Activated CD8-positive, alpha-beta T cell treated with anti-CD3 and anti-CD28 coated beads, Interleukin-2, amount 10 ng/mL, durations not matched to agents 7 days and 5 days (primary cell): ENCODE measurements at regions not wholly inside any gene's neighbourhood (a gene's known extent, or its start where the extent isn't known, plus 50 kb on each side); places are given as distances from the start of the nearest gene placed in this dataset.

Experiments
- ATAC-seq: fragments of 150-1000 bp; cut with Tn5 transposase; one replicate; pipeline ENCODE4 v1.10.0; 2021; ENCODE audit warnings: moderate library complexity
- CTCF ChIA-PET: fragments of 350-600 bp; sonication (Branson Sonifier 250); formaldehyde crosslinking; loops from one replicate; lab custom pipeline; 2021; ENCODE audit warnings: antibody characterized with exemption; lab: Charles Lee
- POLR2A ChIA-PET: fragments of 350-600 bp; sonication (Branson Sonifier 250); formaldehyde crosslinking; loops from one replicate; lab custom pipeline; 2021; ENCODE audit warnings: antibody characterized with exemption; lab: Charles Lee
- DNase-seq: peaks from one replicate; pipeline ENCODE4 v3.0.0-alpha.2; 2020
- H3K27ac Mint-ChIP-seq: one replicate; pipeline ENCODE4 v1.8.0; 2021; ENCODE audit warnings: mild to moderate bottlenecking, mixed read lengths
- H3K27me3 Mint-ChIP-seq: one replicate; pipeline ENCODE4 v1.8.0; 2021; ENCODE audit warnings: low read depth, mixed read lengths
- H3K36me3 Mint-ChIP-seq: one replicate; pipeline ENCODE4 v1.8.0; 2021; ENCODE audit warnings: low read depth, mixed read lengths
- H3K4me1 Mint-ChIP-seq: one replicate; pipeline ENCODE4 v1.8.0; 2021; ENCODE audit warnings: low read depth, mixed read lengths
- H3K4me3 Mint-ChIP-seq: one replicate; pipeline ENCODE4 v1.8.0; 2021; ENCODE audit warnings: mild to moderate bottlenecking, mixed read lengths
- H3K9me3 Mint-ChIP-seq: one replicate; pipeline ENCODE4 v1.8.0; 2022; ENCODE audit warnings: mixed read lengths; ENCODE audit not compliant: insufficient read depth

- peaks cover 6% of the 10 kb centered on the region for H3K9me3 Mint-ChIP-seq
- no peak overlapping the region for H3K4me3 Mint-ChIP-seq
- no peaks in the 10 kb centered on the region for H3K27me3 Mint-ChIP-seq
- DNase-seq: no peak
- no peak for ATAC-seq
- POLR2A ChIA-PET: no interaction called here
- peaks cover 3% of the 10 kb centered on the region for H3K4me1 Mint-ChIP-seq
- peaks cover 22% of the 10 kb centered on the region for H3K36me3 Mint-ChIP-seq
- CTCF ChIA-PET: no interaction called here
- H3K27ac Mint-ChIP-seq: no peak overlapping the region
Measured at GRCh38 chr10:4004990-4005389, 220.0 kb upstream of the KLF6 start.

- DNase-seq (no peak), ATAC-seq (no peak)
- ChIA-PET CTCF (no interaction called here), POLR2A (no interaction called here)
- peaks cover 3% of the 10 kb centered on the region for H3K4me1 Mint-ChIP-seq
- no peaks in the 10 kb centered on the region for H3K27me3 Mint-ChIP-seq
- no peak overlapping the region for H3K4me3 Mint-ChIP-seq
- H3K36me3 Mint-ChIP-seq: peaks cover 23% of the 10 kb centered on the region
- H3K27ac Mint-ChIP-seq: no peak overlapping the region
- peaks cover 11% of the 10 kb centered on the region for H3K9me3 Mint-ChIP-seq
Measured at GRCh38 chr10:4004144-4004543, 219.1 kb upstream of the KLF6 start.

GRCh38 chr10:4003348-4003973, 218.5 kb upstream of the KLF6 start:
- H3K36me3 Mint-ChIP-seq: peaks cover 27% of the 10 kb centered on the region
- CTCF ChIA-PET: no interaction called here

GRCh38 chr10:4001811-4002210, 216.8 kb upstream of the KLF6 start:
- Mint-ChIP-seq H3K27ac (no peak overlapping the region), H3K4me3 (no peak overlapping the region), H3K27me3 (no peaks in the 10 kb centered on the region), H3K9me3 (peaks cover 16% of the 10 kb centered on the region), H3K36me3 (peaks cover 27% of the 10 kb centered on the region), H3K4me1 (peaks cover 3% of the 10 kb centered on the region)
- no peak for ATAC-seq
- ChIA-PET CTCF (no interaction called here), POLR2A (interaction anchor here (0.6 kb wide), 2 partner anchors 578 to 853 kb away, joined by 3 read pairs; no protein-coding TSS in a partner anchor)
- DNase-seq: no peak

More at GRCh38 chr10:4003348-4003973, 218.5 kb upstream of the KLF6 start:
- Mint-ChIP-seq H3K4me3 (no peak overlapping the region), H3K9me3 (peaks cover 16% of the 10 kb centered on the region), H3K4me1 (peaks cover 3% of the 10 kb centered on the region), H3K27me3 (no peaks in the 10 kb centered on the region), H3K27ac (no peak overlapping the region)
- DNase-seq (no peak), ATAC-seq (no peak)
- POLR2A ChIA-PET: no interaction called here

- Mint-ChIP-seq H3K27me3 (no peaks in the 10 kb centered on the region), H3K4me1 (peaks cover 3% of the 10 kb centered on the region), H3K27ac (no peak overlapping the region), H3K36me3 (peaks cover 24% of the 10 kb centered on the region), H3K9me3 (peaks cover 16% of the 10 kb centered on the region), H3K4me3 (no peak overlapping the region)
- ATAC-seq (no peak), DNase-seq (no peak)
- CTCF ChIA-PET: no interaction called here
- POLR2A ChIA-PET: interaction anchor here (0.7 kb wide), 1 partner anchor 214 kb away, joined by 4 read pairs; the partner anchor contains the start of gene KLF6
Measured at GRCh38 chr10:3999642-4000041, 214.6 kb upstream of the KLF6 start.

- no peaks in the 10 kb centered on the region for H3K27me3 Mint-ChIP-seq
Measured at GRCh38 chr10:3996697-3997096, 211.7 kb upstream of the KLF6 start.

GRCh38 chr10:3995302-3996210, 210.5 kb upstream of the KLF6 start:
- ATAC-seq (no peak), DNase-seq (no peak)
- H3K36me3 Mint-ChIP-seq: peaks cover 11% of the 10 kb centered on the region
- H3K9me3 Mint-ChIP-seq: peaks cover 16% of the 10 kb centered on the region
- H3K4me1 Mint-ChIP-seq: peaks cover 15% of the 10 kb centered on the region
- ChIA-PET POLR2A (interaction anchor here (0.5 to 0.6 kb wide), 2 partner anchors 274 to 410 kb away, joined by 3 to 6 read pairs; no protein-coding TSS in a partner anchor), CTCF (no interaction called here)
- H3K27me3 Mint-ChIP-seq: no peaks in the 10 kb centered on the region
- H3K4me3 Mint-ChIP-seq: no peak overlapping the region
- H3K27ac Mint-ChIP-seq: no peak overlapping the region

More at GRCh38 chr10:3996697-3997096, 211.7 kb upstream of the KLF6 start:
- no peak overlapping the region for H3K27ac Mint-ChIP-seq
- peaks cover 16% of the 10 kb centered on the region for H3K9me3 Mint-ChIP-seq
- ChIA-PET POLR2A (no interaction called here), CTCF (interaction anchor here (0.6 kb wide), 1 partner anchor 41 kb away, joined by 4 read pairs; no protein-coding TSS in a partner anchor)
- peaks cover 14% of the 10 kb centered on the region for H3K4me1 Mint-ChIP-seq
- peaks cover 16% of the 10 kb centered on the region for H3K36me3 Mint-ChIP-seq
- ATAC-seq (no peak), DNase-seq (no peak)
- no peak overlapping the region for H3K4me3 Mint-ChIP-seq

- no peaks in the 10 kb centered on the region for H3K9me3 Mint-ChIP-seq
- DNase-seq (no peak), ATAC-seq (no peak)
- no peaks in the 10 kb centered on the region for H3K27me3 Mint-ChIP-seq
- ChIA-PET POLR2A (no interaction called here), CTCF (no interaction called here)
- peaks cover 31% of the 10 kb centered on the region for H3K4me1 Mint-ChIP-seq
- no peak overlapping the region for H3K27ac Mint-ChIP-seq
- H3K36me3 Mint-ChIP-seq: no peaks in the 10 kb centered on the region
- no peak overlapping the region for H3K4me3 Mint-ChIP-seq
Measured at GRCh38 chr10:3992382-3993178, 207.6 kb upstream of the KLF6 start.

GRCh38 chr10:3990307-3990706, 205.3 kb upstream of the KLF6 start:
- ATAC-seq (no peak), DNase-seq (no peak)
- CTCF ChIA-PET: no interaction called here
- Mint-ChIP-seq H3K27me3 (no peaks in the 10 kb centered on the region), H3K9me3 (peaks cover 3% of the 10 kb centered on the region), H3K4me1 (peaks cover 38% of the 10 kb centered on the region), H3K4me3 (no peak overlapping the region), H3K27ac (no peak overlapping the region), H3K36me3 (peaks cover 5% of the 10 kb centered on the region)
- POLR2A ChIA-PET: no interaction called here

GRCh38 chr10:3987143-3987974, 202.3 kb upstream of the KLF6 start:
- H3K4me1 Mint-ChIP-seq: peaks cover 36% of the 10 kb centered on the region
- H3K27ac Mint-ChIP-seq: no peak overlapping the region
- DNase-seq (no peak), ATAC-seq (no peak)
- ChIA-PET CTCF (no interaction called here), POLR2A (no interaction called here)
- peaks cover 18% of the 10 kb centered on the region for H3K36me3 Mint-ChIP-seq
- H3K4me3 Mint-ChIP-seq: no peak overlapping the region
- H3K27me3 Mint-ChIP-seq: no peaks in the 10 kb centered on the region
- peaks cover 11% of the 10 kb centered on the region for H3K9me3 Mint-ChIP-seq
